Natural killer cell treated with Interleukin-12 subunit alpha and Interleukin-12 subunit beta and Interleukin-15 and Interleukin-18, amount 100 ng/mL, for 72 hours (primary cell): ENCODE measurements at regions not wholly inside any gene's neighbourhood (a gene's known extent, or its start where the extent isn't known, plus 50 kb on each side); places are given as distances from the start of the nearest gene placed in this dataset.

ENCODE experiments used
- ATAC-seq, 2 donors: fragments of 150-1000 bp; cut with Tn5 transposase in 1 of 2; sonication (Bioruptor Pico), chemical (Tn5 transposase) in 1 of 2; 2 replicates each; pipeline ENCODE4 v1.10.0; 2021
- DNase-seq: peaks from one replicate; pipeline ENCODE4 v3.0.0; 2022; ENCODE audit warnings: low spot score
- H3K27ac Mint-ChIP-seq, 2 donors: 1 replicate in 1 of 2; 2 replicates in 1 of 2; pipeline ENCODE4 v1.8.0; 2022; ENCODE audit warnings: mixed read lengths in 2 of 2, mild to moderate bottlenecking in 1 of 2, moderate library complexity in 1 of 2
- H3K27me3 Mint-ChIP-seq, 2 donors: 1 replicate in 1 of 2; 2 replicates in 1 of 2; pipeline ENCODE4 v1.8.0; 2022; ENCODE audit warnings: mixed read lengths in 2 of 2
- H3K36me3 Mint-ChIP-seq: one replicate; pipeline ENCODE4 v1.8.0; 2022; ENCODE audit warnings: mixed read lengths
- H3K4me1 Mint-ChIP-seq, 2 donors: 1 replicate in 1 of 2; 2 replicates in 1 of 2; pipeline ENCODE4 v1.8.0; 2022; ENCODE audit warnings: low read depth in 2 of 2, mixed read lengths in 2 of 2, mild to moderate bottlenecking in 1 of 2
- H3K4me3 Mint-ChIP-seq: one replicate; pipeline ENCODE4 v1.8.0; 2022; ENCODE audit warnings: mixed read lengths
- H3K9me3 Mint-ChIP-seq: 2 replicates; pipeline ENCODE4 v1.8.0; 2022; ENCODE audit warnings: mixed read lengths

GRCh38 chr16:85266857-85267256 lies 154.6 kb upstream of the CIBAR2 start:
- H3K27me3 Mint-ChIP-seq: peaks cover 5 to 6% of the 10 kb centered on the region in 2 donors
- H3K4me1 Mint-ChIP-seq: no peaks in the 10 kb centered on the region
- no peak overlapping the region for H3K4me3 Mint-ChIP-seq
- no peak for ATAC-seq
- no peaks in the 10 kb centered on the region for H3K36me3 Mint-ChIP-seq
- no peaks in the 10 kb centered on the region for H3K9me3 Mint-ChIP-seq
- DNase-seq: no peak
- no peak overlapping the region for H3K27ac Mint-ChIP-seq

DNA sequence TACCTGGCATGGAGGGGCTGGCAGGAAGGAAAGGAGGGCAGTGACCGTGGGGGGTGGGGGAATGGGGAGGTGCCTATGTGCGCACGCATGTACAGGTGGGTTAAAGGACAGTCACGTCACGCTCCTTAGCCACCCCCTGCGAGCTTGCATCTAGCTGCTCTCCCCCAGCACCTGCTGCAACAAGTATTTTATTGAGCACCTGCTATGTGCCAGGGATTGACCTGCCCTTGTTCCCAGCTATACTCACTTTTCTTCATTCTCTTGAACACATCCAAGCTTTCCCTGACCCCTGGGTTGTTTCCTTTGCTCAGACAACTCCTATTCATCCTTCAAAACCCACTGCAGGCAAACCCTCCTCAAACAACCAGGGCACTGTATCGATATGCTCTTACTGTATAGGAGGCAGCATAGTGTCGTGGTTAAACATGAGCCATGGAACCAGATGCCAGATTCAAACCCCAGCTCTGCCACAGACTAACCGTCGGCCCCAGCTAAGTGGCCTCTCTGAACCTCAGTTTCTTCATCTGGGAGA lies 155.2 kb upstream of the CIBAR2 start:
- ATAC-seq: no peak
- Mint-ChIP-seq H3K4me3 (no peak overlapping the region), H3K4me1 (no peaks in the 10 kb centered on the region), H3K27ac (no peak overlapping the region), H3K27me3 (peaks cover under 1 to 3% of the 10 kb centered on the region in 2 donors), H3K9me3 (no peaks in the 10 kb centered on the region), H3K36me3 (no peaks in the 10 kb centered on the region)
- DNase-seq: no peak

- Mint-ChIP-seq H3K36me3 (no peaks in the 10 kb centered on the region), H3K4me1 (no peaks in the 10 kb centered on the region), H3K27me3 (peaks cover 0 to 3% of the 10 kb centered on the region in 2 donors), H3K4me3 (no peak overlapping the region), H3K9me3 (no peaks in the 10 kb centered on the region), H3K27ac (no peak overlapping the region)
- no peak for ATAC-seq
- DNase-seq: no peak
Observed at GRCh38 chr16:85269165-85269564, 156.9 kb upstream of the CIBAR2 start.

DNA sequence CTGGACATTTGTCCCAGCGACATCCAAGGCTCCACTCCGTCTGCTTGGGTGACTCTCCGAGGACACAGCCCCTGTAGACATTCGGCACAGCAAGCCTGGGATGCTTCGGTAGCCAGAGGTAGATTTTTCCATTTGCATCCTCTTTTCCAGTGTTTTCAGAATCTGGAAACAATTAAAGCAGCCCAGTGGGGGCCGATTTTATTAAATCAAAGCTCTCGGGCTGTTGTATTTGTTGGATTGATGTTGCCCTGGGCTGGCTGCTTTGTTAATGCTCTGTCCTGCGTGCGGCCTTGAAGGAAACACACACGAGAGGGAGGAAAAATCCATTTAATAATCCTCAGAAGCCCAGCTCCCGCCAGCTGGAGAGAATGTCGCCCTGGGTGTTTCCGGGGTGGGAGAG lies 158.1 kb upstream of the CIBAR2 start:
- Mint-ChIP-seq H3K4me3 (no peak overlapping the region), H3K4me1 (no peaks in the 10 kb centered on the region), H3K36me3 (no peaks in the 10 kb centered on the region), H3K27me3 (peaks cover 0 to 3% of the 10 kb centered on the region in 2 donors), H3K27ac (no peak overlapping the region), H3K9me3 (no peaks in the 10 kb centered on the region)
- no peak for ATAC-seq
- no peak for DNase-seq

- H3K9me3 Mint-ChIP-seq: no peaks in the 10 kb centered on the region
- DNase-seq (no peak), ATAC-seq (no peak)
- H3K36me3 Mint-ChIP-seq: no peaks in the 10 kb centered on the region
- H3K4me1 Mint-ChIP-seq: no peaks in the 10 kb centered on the region
- peaks cover 0 to 3% of the 10 kb centered on the region in 2 donors for H3K27me3 Mint-ChIP-seq
- H3K4me3 Mint-ChIP-seq: no peak overlapping the region
- no peak overlapping the region for H3K27ac Mint-ChIP-seq
Observed at GRCh38 chr16:85271198-85271597, 158.9 kb upstream of the CIBAR2 start.

DNA sequence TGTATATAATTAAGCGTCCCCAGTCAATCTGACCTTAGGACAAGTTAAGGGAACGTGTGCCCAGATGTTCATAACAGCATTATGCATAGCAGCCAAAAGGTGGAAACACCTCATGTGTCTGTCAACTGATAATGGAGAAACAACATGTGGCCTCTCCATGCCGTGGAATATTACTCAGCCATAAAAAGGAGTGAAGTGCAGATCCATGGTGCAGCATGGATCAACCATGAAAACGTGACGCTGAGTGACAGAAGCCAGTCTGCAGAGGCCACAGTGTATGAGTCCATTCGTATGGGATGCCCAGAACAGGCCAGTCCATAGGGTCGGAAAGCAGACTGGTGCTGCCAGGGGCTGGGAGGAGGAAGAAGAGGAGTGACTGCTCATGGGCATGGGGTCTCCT lies 161.0 kb upstream of the CIBAR2 start:
- Mint-ChIP-seq H3K4me1 (no peaks in the 10 kb centered on the region), H3K4me3 (no peak overlapping the region), H3K36me3 (no peaks in the 10 kb centered on the region), H3K9me3 (no peaks in the 10 kb centered on the region), H3K27ac (no peak overlapping the region), H3K27me3 (peaks cover 0 to 3% of the 10 kb centered on the region in 2 donors)
- no peak for DNase-seq
- ATAC-seq: no peak

DNA sequence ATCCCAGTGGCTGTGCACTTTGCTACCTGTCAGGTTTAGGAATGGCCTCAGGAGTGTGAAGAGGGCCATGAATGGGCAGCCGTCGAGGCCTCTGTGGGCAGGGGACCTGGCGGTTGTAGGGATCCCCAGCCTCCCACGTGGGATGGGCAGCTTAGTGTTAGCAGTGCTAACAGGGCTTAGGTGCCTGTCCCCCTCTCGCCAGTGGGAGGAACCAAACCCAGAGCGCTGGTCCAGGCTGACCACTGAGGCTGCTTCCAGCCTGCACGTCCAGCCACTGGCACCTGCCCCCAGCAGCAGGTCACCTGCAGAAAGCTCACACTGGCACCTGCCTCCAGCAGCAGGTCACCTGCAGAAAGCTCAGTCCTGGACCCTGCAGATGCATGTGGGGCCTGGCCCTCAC lies 162.2 kb upstream of the CIBAR2 start:
- ATAC-seq (no peak), DNase-seq (no peak)
- Mint-ChIP-seq H3K36me3 (no peaks in the 10 kb centered on the region), H3K4me3 (no peak overlapping the region), H3K27me3 (no peaks in the 10 kb centered on the region), H3K27ac (no peak overlapping the region), H3K4me1 (no peaks in the 10 kb centered on the region), H3K9me3 (no peaks in the 10 kb centered on the region)

GRCh38 chr16:85274924-85275323 lies 162.7 kb upstream of the CIBAR2 start:
- ATAC-seq: no peak
- Mint-ChIP-seq H3K27ac (no peak overlapping the region), H3K27me3 (no peaks in the 10 kb centered on the region), H3K4me1 (no peaks in the 10 kb centered on the region), H3K9me3 (no peaks in the 10 kb centered on the region), H3K4me3 (no peak overlapping the region), H3K36me3 (no peaks in the 10 kb centered on the region)
- DNase-seq: no peak

DNA sequence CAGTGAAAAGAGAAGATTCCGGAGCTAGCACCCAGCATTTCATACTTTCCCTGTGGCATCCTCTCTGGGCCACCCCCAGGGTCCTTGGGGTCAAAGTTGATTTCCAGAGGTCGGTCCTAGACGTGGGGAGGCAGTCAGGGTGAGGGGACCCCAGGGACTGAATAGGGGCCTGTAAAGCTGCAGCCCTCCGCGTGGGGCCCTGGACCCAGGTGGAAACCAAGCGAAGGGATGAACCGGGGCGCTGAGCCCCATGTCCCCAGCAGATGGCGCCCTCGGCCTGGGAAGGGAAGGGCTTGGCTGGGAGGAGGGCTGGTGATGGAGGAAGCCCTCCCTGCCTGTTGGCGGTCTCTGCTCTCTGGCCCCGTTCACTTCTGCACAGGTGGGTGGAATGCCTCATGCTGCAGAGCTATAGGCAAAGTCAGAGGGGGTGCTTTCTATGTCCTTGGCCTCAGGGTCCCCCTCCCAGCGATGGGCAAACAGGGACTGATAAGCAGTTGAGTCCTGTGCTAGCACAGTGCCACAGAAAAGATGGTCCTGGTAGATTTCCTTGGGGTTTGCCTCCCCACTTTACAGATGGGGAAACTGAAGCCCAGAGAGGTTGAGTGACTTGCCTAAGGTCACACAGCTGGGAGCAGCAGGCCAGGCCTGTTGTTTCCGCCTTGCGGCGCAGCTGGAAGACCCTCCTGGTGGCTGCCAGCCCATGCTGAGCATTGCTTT lies 163.4 kb upstream of the CIBAR2 start:
- Mint-ChIP-seq H3K4me3 (no peak overlapping the region), H3K4me1 (no peaks in the 10 kb centered on the region), H3K36me3 (no peaks in the 10 kb centered on the region), H3K27ac (no peak overlapping the region), H3K9me3 (no peaks in the 10 kb centered on the region), H3K27me3 (no peaks in the 10 kb centered on the region)
- DNase-seq (peak; percentile 80), ATAC-seq (peak; percentile 54 to 69)

DNA sequence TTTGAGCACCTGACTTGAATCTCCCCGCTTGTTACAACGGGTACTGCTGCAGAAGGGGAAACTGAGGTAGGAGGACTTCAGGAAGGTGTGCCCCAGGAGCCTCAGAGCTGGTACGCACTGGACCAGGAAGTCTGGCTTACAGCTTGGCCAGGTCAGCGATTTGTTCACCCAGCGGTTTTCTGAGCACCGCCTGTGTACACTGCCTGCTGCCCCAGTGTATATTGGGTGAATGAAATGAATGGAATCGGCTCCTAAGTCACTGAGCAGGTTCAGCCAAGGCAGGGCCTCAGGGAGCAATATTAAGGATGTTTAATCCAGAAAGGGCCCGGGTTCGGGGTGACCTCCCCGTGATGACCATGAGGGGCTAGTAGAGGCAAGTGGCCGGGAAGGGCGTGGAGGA lies 164.0 kb upstream of the CIBAR2 start:
- Mint-ChIP-seq H3K4me3 (no peak overlapping the region), H3K9me3 (no peaks in the 10 kb centered on the region), H3K4me1 (no peaks in the 10 kb centered on the region), H3K36me3 (no peaks in the 10 kb centered on the region), H3K27me3 (no peaks in the 10 kb centered on the region), H3K27ac (no peak overlapping the region)
- no peak for DNase-seq
- no peak for ATAC-seq

GRCh38 chr16:85276721-85277120 lies 164.4 kb upstream of the CIBAR2 start:
- Mint-ChIP-seq H3K4me1 (no peaks in the 10 kb centered on the region), H3K4me3 (no peak overlapping the region), H3K36me3 (no peaks in the 10 kb centered on the region), H3K9me3 (no peaks in the 10 kb centered on the region), H3K27ac (no peak overlapping the region), H3K27me3 (no peaks in the 10 kb centered on the region)
- ATAC-seq (no peak), DNase-seq (no peak)

DNA sequence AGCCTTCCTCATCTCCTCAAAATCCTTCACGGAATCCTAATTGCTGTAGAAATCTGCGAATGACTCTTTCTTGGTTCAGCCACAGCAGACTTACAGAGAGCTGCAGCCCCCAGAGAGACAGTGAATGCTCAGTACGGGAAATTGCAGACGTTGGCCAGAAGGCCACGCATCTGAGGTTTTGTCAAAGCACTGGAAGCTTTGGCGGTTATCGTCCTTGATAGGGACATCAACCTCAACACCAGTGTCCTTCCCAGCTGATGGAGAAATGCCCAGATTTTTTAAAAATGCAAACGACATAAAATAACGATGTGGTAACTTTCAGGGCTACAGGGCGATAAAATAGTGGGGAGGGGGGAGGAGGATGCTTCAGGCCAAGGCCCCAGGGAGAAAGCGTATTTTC lies 166.6 kb upstream of the CIBAR2 start:
- H3K4me3 Mint-ChIP-seq: no peak overlapping the region
- ATAC-seq (no peak), DNase-seq (no peak)
- H3K27ac Mint-ChIP-seq: no peak overlapping the region
- no peaks in the 10 kb centered on the region for H3K27me3 Mint-ChIP-seq
- H3K9me3 Mint-ChIP-seq: no peaks in the 10 kb centered on the region
- no peaks in the 10 kb centered on the region for H3K36me3 Mint-ChIP-seq
- H3K4me1 Mint-ChIP-seq: no peaks in the 10 kb centered on the region

- H3K27ac Mint-ChIP-seq: no peak overlapping the region
- H3K27me3 Mint-ChIP-seq: no peaks in the 10 kb centered on the region
- no peaks in the 10 kb centered on the region for H3K9me3 Mint-ChIP-seq
- DNase-seq (no peak), ATAC-seq (no peak)
- no peaks in the 10 kb centered on the region for H3K4me1 Mint-ChIP-seq
- H3K4me3 Mint-ChIP-seq: no peak overlapping the region
- no peaks in the 10 kb centered on the region for H3K36me3 Mint-ChIP-seq
Observed at GRCh38 chr16:85279402-85279801, 167.1 kb upstream of the CIBAR2 start.

DNA sequence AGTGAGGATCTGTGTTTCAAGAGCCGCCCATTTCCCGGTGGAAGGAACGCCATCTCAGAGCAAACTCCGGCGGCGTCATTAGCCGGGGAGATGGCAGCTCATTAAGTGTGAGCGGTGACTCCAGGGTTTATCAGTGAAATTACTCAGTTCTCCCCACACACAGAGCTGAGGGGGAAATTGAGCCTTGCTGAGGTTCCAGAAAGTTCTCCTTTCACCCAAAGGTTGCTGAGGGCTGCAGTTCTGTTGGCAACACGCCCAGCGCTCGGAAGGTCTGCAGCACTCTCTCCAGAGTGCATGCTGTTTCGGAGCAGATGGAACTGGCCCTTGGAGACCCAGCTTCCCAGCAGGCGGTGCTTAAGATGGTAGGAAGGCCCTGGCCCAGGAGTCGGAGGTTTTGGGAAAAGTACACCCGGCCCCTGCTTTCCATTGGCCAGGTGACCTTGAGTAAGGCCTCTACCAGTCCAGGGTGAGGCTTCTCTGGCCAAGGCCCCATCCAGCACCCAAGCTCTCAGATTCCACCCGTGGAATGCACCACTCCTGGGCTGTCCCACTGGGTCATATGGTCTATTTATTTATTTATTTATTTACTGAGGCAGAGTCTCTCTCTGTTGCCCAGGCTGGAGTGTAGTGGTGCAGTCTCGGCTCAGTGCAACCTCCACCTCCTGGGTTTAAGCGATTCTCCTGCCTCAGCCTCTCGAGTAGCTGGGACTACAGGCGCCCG lies 167.7 kb upstream of the CIBAR2 start:
- DNase-seq (no peak), ATAC-seq (no peak)
- no peaks in the 10 kb centered on the region for H3K36me3 Mint-ChIP-seq
- H3K27ac Mint-ChIP-seq: no peak overlapping the region
- no peaks in the 10 kb centered on the region for H3K4me1 Mint-ChIP-seq
- no peaks in the 10 kb centered on the region for H3K27me3 Mint-ChIP-seq
- H3K4me3 Mint-ChIP-seq: no peak overlapping the region
- no peaks in the 10 kb centered on the region for H3K9me3 Mint-ChIP-seq
